ENCODE measurements at regions not wholly inside any gene's neighbourhood (a gene's known extent, or its start where the extent isn't known, plus 50 kb on each side); places are given as distances from the start of the nearest gene placed in this dataset.

DNA sequence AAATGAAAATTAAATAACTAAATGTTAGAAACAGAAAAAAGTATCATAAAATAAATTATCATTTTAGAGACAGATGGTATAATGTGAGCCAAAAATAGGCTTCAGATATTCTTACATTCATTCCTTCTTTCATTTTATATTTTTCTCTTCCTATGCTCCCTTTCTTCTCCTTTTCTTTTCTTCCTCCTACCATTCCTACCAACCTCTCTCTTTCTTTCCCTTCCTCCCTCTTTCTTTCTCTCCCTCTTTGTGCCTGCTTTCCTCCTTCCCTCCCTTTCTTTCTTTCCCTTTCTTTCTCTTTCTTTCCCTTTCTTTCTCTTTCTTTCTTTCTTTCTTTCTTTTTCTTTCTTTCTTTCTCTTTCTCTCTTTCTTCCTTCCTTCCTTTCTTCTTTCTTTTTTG, 275.6 kb upstream of the ELAC2 start:
- H3K27me3 ChIP-seq (ENCODE audit: insufficient read depth, low read length, poor library complexity, severe bottlenecking), result no peaks in the 10 kb centered on the region
- H3K9ac ChIP-seq (ENCODE audit: low read depth, low read length, poor library complexity, severe bottlenecking), result no peak overlapping the region
- no peaks in the 10 kb centered on the region for H3K4me1 ChIP-seq (ENCODE audit: insufficient read depth, low read length, poor library complexity, severe bottlenecking)
- no peaks in the 10 kb centered on the region for H3K79me2 ChIP-seq (ENCODE audit: insufficient read depth, low read length)
- no peaks in the 10 kb centered on the region for H3K9me3 ChIP-seq (ENCODE audit: insufficient read depth, low read depth, low read length)
- no peak for TF ChIP-seq EZH2phosphoT487 (IDR thresholded peaks at IDR 0.05; ENCODE audit: borderline replicate concordance)
- TF ChIP-seq, protein P1, sequence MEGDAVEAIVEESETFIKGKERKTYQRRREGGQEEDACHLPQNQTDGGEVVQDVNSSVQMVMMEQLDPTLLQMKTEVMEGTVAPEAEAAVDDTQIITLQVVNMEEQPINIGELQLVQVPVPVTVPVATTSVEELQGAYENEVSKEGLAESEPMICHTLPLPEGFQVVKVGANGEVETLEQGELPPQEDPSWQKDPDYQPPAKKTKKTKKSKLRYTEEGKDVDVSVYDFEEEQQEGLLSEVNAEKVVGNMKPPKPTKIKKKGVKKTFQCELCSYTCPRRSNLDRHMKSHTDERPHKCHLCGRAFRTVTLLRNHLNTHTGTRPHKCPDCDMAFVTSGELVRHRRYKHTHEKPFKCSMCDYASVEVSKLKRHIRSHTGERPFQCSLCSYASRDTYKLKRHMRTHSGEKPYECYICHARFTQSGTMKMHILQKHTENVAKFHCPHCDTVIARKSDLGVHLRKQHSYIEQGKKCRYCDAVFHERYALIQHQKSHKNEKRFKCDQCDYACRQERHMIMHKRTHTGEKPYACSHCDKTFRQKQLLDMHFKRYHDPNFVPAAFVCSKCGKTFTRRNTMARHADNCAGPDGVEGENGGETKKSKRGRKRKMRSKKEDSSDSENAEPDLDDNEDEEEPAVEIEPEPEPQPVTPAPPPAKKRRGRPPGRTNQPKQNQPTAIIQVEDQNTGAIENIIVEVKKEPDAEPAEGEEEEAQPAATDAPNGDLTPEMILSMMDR (conservative IDR thresholded peaks at IDR 0.05; ENCODE audit: low read length), result no peak
- no peaks in the 10 kb centered on the region for H4K20me1 ChIP-seq (ENCODE audit: insufficient read depth, low read length, poor library complexity, severe bottlenecking)
- H3F3A ChIP-seq (ENCODE audit: low read depth), result no peaks in the 10 kb centered on the region
- H3K4me2 ChIP-seq (ENCODE audit: low read depth, low read length, poor library complexity, severe bottlenecking), result no peak overlapping the region
- H2AFZ ChIP-seq (ENCODE audit: low read length), result no peak overlapping the region
- H3K9me2 ChIP-seq (replicated peaks; ENCODE audit: low read depth, low read length), result no peaks in the 10 kb centered on the region
- no peak overlapping the region for H3K4me3 ChIP-seq (ENCODE audit: low read length, poor library complexity, severe bottlenecking)
- H3K36me3 ChIP-seq (ENCODE audit: insufficient read depth, low read length), result no peaks in the 10 kb centered on the region

DNA sequence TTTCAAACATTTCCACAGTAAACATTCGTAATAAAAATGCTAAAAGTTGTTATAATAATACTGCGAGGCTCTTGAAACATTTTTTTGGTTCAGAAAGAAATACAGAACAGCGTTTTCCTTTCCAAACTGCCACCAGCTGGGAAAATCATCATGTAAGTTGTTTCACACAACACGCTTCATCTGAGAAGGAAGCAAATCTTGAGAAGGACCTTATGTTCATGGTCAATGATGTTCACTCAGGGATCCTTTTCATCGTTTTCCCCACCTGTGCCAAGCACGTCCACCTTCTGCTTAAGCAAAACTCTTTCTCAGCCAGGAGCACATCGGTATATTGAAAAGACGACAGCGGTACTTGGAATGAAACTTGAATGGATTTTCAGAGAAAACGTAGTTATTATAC, 274.5 kb upstream of the ELAC2 start:
- H4K20me1 ChIP-seq (ENCODE audit: insufficient read depth, low read length, poor library complexity, severe bottlenecking), result no peaks in the 10 kb centered on the region
- H3K4me3 ChIP-seq (ENCODE audit: low read length, poor library complexity, severe bottlenecking), result no peak overlapping the region
- no peaks in the 10 kb centered on the region for H3K36me3 ChIP-seq (ENCODE audit: insufficient read depth, low read length)
- no peak overlapping the region for H3K4me2 ChIP-seq (ENCODE audit: low read depth, low read length, poor library complexity, severe bottlenecking)
- no peaks in the 10 kb centered on the region; the same call in 1 of the 2 replicates for H3K9me3 ChIP-seq (ENCODE audit: insufficient read depth, low read depth, low read length)
- no peaks in the 10 kb centered on the region for H3K9me2 ChIP-seq (replicated peaks; ENCODE audit: low read depth, low read length)
- H2AFZ ChIP-seq (ENCODE audit: low read length), result no peak overlapping the region
- H3K79me2 ChIP-seq (ENCODE audit: insufficient read depth, low read length), result no peaks in the 10 kb centered on the region
- H3K27me3 ChIP-seq (ENCODE audit: insufficient read depth, low read length, poor library complexity, severe bottlenecking), result no peaks in the 10 kb centered on the region
- H3K4me1 ChIP-seq (ENCODE audit: insufficient read depth, low read length, poor library complexity, severe bottlenecking), result no peaks in the 10 kb centered on the region
- TF ChIP-seq, protein P1 (conservative IDR thresholded peaks at IDR 0.05; ENCODE audit: low read length), result no peak
- TF ChIP-seq EZH2phosphoT487 (IDR thresholded peaks at IDR 0.05; ENCODE audit: borderline replicate concordance), result no peak
- no peak overlapping the region for H3K9ac ChIP-seq (ENCODE audit: low read depth, low read length, poor library complexity, severe bottlenecking)
- no peaks in the 10 kb centered on the region for H3F3A ChIP-seq (ENCODE audit: low read depth)

DNA sequence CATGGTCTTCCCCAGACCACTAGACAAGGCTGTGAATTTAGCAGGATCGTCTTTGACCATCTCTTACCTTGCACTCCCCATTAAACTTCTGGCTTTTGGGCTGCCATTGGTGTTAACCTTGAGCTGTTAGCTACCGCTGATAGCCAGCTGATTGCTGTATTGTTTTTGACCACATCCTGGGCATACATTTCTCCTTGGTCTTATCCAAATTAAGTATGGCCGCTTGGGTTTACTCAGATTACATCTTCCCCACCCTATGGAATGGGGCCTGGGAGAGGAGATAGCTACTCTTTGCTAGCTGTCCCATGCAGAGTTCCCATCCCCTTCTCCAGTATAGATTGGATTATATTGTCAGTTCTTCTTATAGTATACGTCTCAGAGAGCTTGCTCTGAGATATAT, 270.4 kb upstream of the ELAC2 start:
- TF ChIP-seq, protein P1 (conservative IDR thresholded peaks at IDR 0.05; ENCODE audit: low read length), result no peak
- no peak for TF ChIP-seq EZH2phosphoT487 (IDR thresholded peaks at IDR 0.05; ENCODE audit: borderline replicate concordance)
- H4K20me1 ChIP-seq (ENCODE audit: insufficient read depth, low read length, poor library complexity, severe bottlenecking), result no peaks in the 10 kb centered on the region
- H3K9me2 ChIP-seq (replicated peaks; ENCODE audit: low read depth, low read length), result no peaks in the 10 kb centered on the region
- H3K9ac ChIP-seq (ENCODE audit: low read depth, low read length, poor library complexity, severe bottlenecking), result no peak overlapping the region
- H3K27me3 ChIP-seq (ENCODE audit: insufficient read depth, low read length, poor library complexity, severe bottlenecking), result no peaks in the 10 kb centered on the region
- H3K79me2 ChIP-seq (ENCODE audit: insufficient read depth, low read length), result no peaks in the 10 kb centered on the region
- H3K4me3 ChIP-seq (ENCODE audit: low read length, poor library complexity, severe bottlenecking), result no peak overlapping the region
- no peak overlapping the region for H3K4me2 ChIP-seq (ENCODE audit: low read depth, low read length, poor library complexity, severe bottlenecking)
- H3K4me1 ChIP-seq (ENCODE audit: insufficient read depth, low read length, poor library complexity, severe bottlenecking), result no peaks in the 10 kb centered on the region
- H3K36me3 ChIP-seq (ENCODE audit: insufficient read depth, low read length), result no peaks in the 10 kb centered on the region
- no peaks in the 10 kb centered on the region for H3F3A ChIP-seq (ENCODE audit: low read depth)
- H2AFZ ChIP-seq (ENCODE audit: low read length), result no peak overlapping the region
- H3K9me3 ChIP-seq (ENCODE audit: insufficient read depth, low read depth, low read length), result peaks cover 4% of the 10 kb centered on the region; the same call in 1 of the 2 replicates
